Upper lobe of left lung (tissue), 4 donors: ENCODE measurements at regions not wholly inside any gene's neighbourhood (a gene's known extent, or its start where the extent isn't known, plus 50 kb on each side); places are given as distances from the start of the nearest gene placed in this dataset.

Source experiments
- EP300 ChIP-seq, 4 donors: sonication (generic); formaldehyde crosslinking; IDR thresholded peaks; one replicate each; pipeline ENCODE4 v1.5.1; 2017; ENCODE audit warnings: antibody characterized with exemption in 4 of 4, control low read depth in 2 of 4
- POLR2A ChIP-seq, 4 donors: fragments of 450-650 bp; IDR thresholded peaks; one replicate each; pipeline ENCODE4 v1.5.1; 2016 to 2017; ENCODE audit warnings: antibody characterized with exemption in 4 of 4, mild to moderate bottlenecking in 2 of 4
- POLR2AphosphoS5 ChIP-seq, 2 donors: sonication (generic); formaldehyde crosslinking; IDR thresholded peaks; one replicate each; pipeline ENCODE4 v1.5.1; 2017; ENCODE audit warnings: antibody characterized with exemption in 2 of 2
- TF ChIP-seq, protein P1 (sequence below), 6 experiments: fragments of 450-650 bp in 4 of 6; fragments of 200-600 bp in 2 of 6; sonication (generic) in 2 of 6; IDR thresholded peaks; one replicate each; pipeline ENCODE4 v1.5.1; 2016 to 2019; ENCODE audit warnings: antibody characterized with exemption in 6 of 6

DNA sequence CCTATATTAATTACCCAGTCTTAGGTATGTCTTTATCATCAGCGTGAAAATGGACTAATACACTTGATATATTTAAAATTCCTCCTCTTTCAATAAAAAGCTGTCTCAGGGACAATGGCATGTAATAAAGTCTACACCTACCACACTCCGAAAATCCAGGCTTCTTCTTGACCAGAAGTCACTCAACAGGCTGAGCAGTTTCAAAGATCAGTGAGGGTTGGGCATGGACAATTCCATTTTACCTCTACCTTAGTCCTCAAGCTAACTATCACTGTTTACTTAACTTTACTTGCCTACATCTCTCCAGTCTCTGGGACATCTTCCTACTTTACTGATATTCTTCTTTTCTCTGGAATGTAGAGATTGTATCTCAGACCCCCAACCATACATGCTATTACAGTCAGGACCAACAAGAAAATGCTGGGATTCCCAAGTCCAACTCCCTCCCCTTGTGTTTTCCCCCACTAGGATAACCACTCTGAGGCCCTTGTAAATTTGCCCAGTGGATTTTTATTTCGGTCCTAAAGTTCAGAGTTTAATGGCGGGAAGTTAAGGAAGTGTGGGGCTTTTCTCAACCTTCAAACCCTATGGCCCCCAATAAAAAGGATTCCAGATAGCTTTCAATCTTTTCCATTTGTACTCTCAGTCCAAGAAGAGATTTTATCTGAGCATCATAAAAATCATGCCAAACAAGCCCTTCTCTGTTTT, 137.1 kb upstream of the TSC22D2 start:
- TF ChIP-seq, protein P1, sequence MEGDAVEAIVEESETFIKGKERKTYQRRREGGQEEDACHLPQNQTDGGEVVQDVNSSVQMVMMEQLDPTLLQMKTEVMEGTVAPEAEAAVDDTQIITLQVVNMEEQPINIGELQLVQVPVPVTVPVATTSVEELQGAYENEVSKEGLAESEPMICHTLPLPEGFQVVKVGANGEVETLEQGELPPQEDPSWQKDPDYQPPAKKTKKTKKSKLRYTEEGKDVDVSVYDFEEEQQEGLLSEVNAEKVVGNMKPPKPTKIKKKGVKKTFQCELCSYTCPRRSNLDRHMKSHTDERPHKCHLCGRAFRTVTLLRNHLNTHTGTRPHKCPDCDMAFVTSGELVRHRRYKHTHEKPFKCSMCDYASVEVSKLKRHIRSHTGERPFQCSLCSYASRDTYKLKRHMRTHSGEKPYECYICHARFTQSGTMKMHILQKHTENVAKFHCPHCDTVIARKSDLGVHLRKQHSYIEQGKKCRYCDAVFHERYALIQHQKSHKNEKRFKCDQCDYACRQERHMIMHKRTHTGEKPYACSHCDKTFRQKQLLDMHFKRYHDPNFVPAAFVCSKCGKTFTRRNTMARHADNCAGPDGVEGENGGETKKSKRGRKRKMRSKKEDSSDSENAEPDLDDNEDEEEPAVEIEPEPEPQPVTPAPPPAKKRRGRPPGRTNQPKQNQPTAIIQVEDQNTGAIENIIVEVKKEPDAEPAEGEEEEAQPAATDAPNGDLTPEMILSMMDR (IDR thresholded peaks at IDR 0.05), result no peak
- no peak for TF ChIP-seq EP300 (IDR thresholded peaks at IDR 0.05)
- no peak for TF ChIP-seq POLR2AphosphoS5 (IDR thresholded peaks at IDR 0.05)
- TF ChIP-seq POLR2A (IDR thresholded peaks at IDR 0.05), result no peak
